ENCODE measurements at regions not wholly inside any gene's neighbourhood (a gene's known extent, or its start where the extent isn't known, plus 50 kb on each side); places are given as distances from the start of the nearest gene placed in this dataset.

DNA sequence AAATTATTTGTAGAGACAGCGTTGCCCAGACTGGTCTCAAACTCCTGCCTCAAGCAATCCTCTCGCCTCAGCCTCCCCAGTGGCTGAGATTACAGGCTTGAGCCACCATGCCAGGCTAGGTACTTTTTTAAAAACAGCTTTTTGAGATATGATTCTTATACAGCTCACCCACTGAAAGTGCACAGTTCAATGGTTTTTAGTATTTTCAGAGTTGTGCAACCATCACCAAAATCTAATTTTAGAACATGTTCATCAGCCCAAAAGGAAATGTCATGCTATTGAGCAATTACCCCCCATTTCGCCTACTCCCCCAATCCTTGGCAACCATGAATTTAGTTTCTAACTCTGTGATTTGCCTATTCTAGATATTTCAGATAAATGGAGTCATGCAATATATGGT lies 73.7 kb downstream of the EVX1 start:
- POLR2A ChIA-PET: no interaction called here
- no peaks in the 10 kb centered on the region for H3K27me3 Mint-ChIP-seq (ENCODE audit: low read depth)
- H3K27ac Mint-ChIP-seq: no peak overlapping the region
- ATAC-seq (no peak), DNase-seq (ENCODE audit: low spot score) (no peak)
- peaks cover 3% of the 10 kb centered on the region; the same call in 1 of the 2 replicates for H3K36me3 Mint-ChIP-seq
- peaks cover 25% of the 10 kb centered on the region for H3K4me1 Mint-ChIP-seq
- H3K4me3 Mint-ChIP-seq: no peak overlapping the region
- CTCF ChIA-PET: no interaction called here
- peaks cover 17% of the 10 kb centered on the region for H3K9me3 Mint-ChIP-seq
- no peak for TF ChIP-seq ELF4 (CRISPR knock-in tag; IDR thresholded peaks at IDR 0.05; ENCODE audit: low read depth)
- TF ChIP-seq KAT7 (CRISPR knock-in tag; IDR thresholded peaks at IDR 0.05; ENCODE audit: borderline replicate concordance): no peak
- TF ChIP-seq, protein P1, sequence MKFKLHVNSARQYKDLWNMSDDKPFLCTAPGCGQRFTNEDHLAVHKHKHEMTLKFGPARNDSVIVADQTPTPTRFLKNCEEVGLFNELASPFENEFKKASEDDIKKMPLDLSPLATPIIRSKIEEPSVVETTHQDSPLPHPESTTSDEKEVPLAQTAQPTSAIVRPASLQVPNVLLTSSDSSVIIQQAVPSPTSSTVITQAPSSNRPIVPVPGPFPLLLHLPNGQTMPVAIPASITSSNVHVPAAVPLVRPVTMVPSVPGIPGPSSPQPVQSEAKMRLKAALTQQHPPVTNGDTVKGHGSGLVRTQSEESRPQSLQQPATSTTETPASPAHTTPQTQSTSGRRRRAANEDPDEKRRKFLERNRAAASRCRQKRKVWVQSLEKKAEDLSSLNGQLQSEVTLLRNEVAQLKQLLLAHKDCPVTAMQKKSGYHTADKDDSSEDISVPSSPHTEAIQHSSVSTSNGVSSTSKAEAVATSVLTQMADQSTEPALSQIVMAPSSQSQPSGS (CRISPR knock-in tag; IDR thresholded peaks at IDR 0.05; ENCODE audit: borderline replicate concordance, low read depth): no peak
- no peak for TF ChIP-seq NFYB (CRISPR knock-in tag; conservative IDR thresholded peaks at IDR 0.05; ENCODE audit: low read depth)
- TF ChIP-seq, protein P2, sequence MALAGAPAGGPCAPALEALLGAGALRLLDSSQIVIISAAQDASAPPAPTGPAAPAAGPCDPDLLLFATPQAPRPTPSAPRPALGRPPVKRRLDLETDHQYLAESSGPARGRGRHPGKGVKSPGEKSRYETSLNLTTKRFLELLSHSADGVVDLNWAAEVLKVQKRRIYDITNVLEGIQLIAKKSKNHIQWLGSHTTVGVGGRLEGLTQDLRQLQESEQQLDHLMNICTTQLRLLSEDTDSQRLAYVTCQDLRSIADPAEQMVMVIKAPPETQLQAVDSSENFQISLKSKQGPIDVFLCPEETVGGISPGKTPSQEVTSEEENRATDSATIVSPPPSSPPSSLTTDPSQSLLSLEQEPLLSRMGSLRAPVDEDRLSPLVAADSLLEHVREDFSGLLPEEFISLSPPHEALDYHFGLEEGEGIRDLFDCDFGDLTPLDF (CRISPR knock-in tag; IDR thresholded peaks at IDR 0.05): no peak
- TF ChIP-seq, protein P3, sequence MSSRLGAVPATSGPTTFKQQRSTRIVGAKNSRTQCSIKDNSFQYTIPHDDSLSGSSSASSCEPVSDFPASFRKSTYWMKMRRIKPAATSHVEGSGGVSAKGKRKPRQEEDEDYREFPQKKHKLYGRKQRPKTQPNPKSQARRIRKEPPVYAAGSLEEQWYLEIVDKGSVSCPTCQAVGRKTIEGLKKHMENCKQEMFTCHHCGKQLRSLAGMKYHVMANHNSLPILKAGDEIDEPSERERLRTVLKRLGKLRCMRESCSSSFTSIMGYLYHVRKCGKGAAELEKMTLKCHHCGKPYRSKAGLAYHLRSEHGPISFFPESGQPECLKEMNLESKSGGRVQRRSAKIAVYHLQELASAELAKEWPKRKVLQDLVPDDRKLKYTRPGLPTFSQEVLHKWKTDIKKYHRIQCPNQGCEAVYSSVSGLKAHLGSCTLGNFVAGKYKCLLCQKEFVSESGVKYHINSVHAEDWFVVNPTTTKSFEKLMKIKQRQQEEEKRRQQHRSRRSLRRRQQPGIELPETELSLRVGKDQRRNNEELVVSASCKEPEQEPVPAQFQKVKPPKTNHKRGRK (CRISPR knock-in tag; IDR thresholded peaks at IDR 0.05; ENCODE audit: borderline replicate concordance): no peak
- TF ChIP-seq PRRX2 (CRISPR knock-in tag; IDR thresholded peaks at IDR 0.05): no peak
- TF ChIP-seq, protein P4, sequence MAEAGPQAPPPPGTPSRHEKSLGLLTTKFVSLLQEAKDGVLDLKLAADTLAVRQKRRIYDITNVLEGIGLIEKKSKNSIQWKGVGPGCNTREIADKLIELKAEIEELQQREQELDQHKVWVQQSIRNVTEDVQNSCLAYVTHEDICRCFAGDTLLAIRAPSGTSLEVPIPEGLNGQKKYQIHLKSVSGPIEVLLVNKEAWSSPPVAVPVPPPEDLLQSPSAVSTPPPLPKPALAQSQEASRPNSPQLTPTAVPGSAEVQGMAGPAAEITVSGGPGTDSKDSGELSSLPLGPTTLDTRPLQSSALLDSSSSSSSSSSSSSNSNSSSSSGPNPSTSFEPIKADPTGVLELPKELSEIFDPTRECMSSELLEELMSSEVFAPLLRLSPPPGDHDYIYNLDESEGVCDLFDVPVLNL (CRISPR knock-in tag; IDR thresholded peaks at IDR 0.05; ENCODE audit: borderline replicate concordance, low read depth): no peak
- no peak for TF ChIP-seq NR3C1 (CRISPR knock-in tag; conservative IDR thresholded peaks at IDR 0.05; ENCODE audit: low read depth)
- TF ChIP-seq NR2C2 (CRISPR knock-in tag; IDR thresholded peaks at IDR 0.05): no peak
- TF ChIP-seq, protein P5, sequence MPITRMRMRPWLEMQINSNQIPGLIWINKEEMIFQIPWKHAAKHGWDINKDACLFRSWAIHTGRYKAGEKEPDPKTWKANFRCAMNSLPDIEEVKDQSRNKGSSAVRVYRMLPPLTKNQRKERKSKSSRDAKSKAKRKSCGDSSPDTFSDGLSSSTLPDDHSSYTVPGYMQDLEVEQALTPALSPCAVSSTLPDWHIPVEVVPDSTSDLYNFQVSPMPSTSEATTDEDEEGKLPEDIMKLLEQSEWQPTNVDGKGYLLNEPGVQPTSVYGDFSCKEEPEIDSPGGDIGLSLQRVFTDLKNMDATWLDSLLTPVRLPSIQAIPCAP (CRISPR knock-in tag; IDR thresholded peaks at IDR 0.05): no peak
- no peak for TF ChIP-seq NFE2L1 (CRISPR knock-in tag; IDR thresholded peaks at IDR 0.05)
- TF ChIP-seq, protein P6, sequence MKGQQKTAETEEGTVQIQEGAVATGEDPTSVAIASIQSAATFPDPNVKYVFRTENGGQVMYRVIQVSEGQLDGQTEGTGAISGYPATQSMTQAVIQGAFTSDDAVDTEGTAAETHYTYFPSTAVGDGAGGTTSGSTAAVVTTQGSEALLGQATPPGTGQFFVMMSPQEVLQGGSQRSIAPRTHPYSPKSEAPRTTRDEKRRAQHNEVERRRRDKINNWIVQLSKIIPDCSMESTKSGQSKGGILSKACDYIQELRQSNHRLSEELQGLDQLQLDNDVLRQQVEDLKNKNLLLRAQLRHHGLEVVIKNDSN (CRISPR knock-in tag; IDR thresholded peaks at IDR 0.05): no peak

DNA sequence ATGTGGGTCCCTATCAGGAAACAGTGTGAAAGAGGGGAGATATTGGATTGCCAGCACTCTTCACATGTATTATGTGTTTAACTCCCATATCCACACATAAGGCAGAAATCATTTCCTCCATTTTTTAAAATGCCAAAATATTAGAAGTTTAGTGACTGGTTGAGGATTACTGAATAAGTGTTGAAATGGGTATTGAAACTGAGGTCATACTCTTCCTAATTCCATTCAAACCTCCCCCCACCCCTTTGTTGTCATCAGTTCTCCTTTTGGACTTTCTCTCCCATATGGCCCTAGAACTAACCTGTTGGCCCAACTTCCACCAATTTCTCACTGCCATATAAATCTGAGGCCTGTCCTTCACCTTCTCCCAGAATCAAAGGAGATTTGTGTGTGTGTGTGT lies 81.6 kb downstream of the EVX1 start:
- Mint-ChIP-seq H3K4me1 (no peaks in the 10 kb centered on the region), H3K9me3 (peaks cover 8% of the 10 kb centered on the region), H3K4me3 (no peak overlapping the region), H3K27ac (no peak overlapping the region), H3K27me3 (ENCODE audit: low read depth) (peaks cover 4% of the 10 kb centered on the region; the same call in 1 of the 2 replicates), H3K36me3 (no peaks in the 10 kb centered on the region)
- POLR2A ChIA-PET: no interaction called here
- ATAC-seq: no peak
- DNase-seq (ENCODE audit: low spot score): no peak
- CTCF ChIA-PET: no interaction called here
- TF ChIP-seq, protein P7, sequence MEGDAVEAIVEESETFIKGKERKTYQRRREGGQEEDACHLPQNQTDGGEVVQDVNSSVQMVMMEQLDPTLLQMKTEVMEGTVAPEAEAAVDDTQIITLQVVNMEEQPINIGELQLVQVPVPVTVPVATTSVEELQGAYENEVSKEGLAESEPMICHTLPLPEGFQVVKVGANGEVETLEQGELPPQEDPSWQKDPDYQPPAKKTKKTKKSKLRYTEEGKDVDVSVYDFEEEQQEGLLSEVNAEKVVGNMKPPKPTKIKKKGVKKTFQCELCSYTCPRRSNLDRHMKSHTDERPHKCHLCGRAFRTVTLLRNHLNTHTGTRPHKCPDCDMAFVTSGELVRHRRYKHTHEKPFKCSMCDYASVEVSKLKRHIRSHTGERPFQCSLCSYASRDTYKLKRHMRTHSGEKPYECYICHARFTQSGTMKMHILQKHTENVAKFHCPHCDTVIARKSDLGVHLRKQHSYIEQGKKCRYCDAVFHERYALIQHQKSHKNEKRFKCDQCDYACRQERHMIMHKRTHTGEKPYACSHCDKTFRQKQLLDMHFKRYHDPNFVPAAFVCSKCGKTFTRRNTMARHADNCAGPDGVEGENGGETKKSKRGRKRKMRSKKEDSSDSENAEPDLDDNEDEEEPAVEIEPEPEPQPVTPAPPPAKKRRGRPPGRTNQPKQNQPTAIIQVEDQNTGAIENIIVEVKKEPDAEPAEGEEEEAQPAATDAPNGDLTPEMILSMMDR (IDR thresholded peaks at IDR 0.05): no peak
- TF ChIP-seq, protein P8, sequence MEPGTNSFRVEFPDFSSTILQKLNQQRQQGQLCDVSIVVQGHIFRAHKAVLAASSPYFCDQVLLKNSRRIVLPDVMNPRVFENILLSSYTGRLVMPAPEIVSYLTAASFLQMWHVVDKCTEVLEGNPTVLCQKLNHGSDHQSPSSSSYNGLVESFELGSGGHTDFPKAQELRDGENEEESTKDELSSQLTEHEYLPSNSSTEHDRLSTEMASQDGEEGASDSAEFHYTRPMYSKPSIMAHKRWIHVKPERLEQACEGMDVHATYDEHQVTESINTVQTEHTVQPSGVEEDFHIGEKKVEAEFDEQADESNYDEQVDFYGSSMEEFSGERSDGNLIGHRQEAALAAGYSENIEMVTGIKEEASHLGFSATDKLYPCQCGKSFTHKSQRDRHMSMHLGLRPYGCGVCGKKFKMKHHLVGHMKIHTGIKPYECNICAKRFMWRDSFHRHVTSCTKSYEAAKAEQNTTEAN (CRISPR knock-in tag; IDR thresholded peaks at IDR 0.05): no peak
- no peak for TF ChIP-seq ZNF232 (CRISPR knock-in tag; IDR thresholded peaks at IDR 0.05)
- TF ChIP-seq RELA (CRISPR knock-in tag; IDR thresholded peaks at IDR 0.05; ENCODE audit: borderline replicate concordance): no peak
- no peak for TF ChIP-seq ZNF219 (CRISPR knock-in tag; IDR thresholded peaks at IDR 0.05; ENCODE audit: borderline replicate concordance)
- TF ChIP-seq GTF2I (CRISPR knock-in tag; conservative IDR thresholded peaks at IDR 0.05): no peak
- TF ChIP-seq ZNF138 (CRISPR knock-in tag; conservative IDR thresholded peaks at IDR 0.05): no peak
- no peak for TF ChIP-seq NR2C2 (CRISPR knock-in tag; IDR thresholded peaks at IDR 0.05)
- TF ChIP-seq GRHL2 (CRISPR knock-in tag; IDR thresholded peaks at IDR 0.05; ENCODE audit: insufficient replicate concordance, severe bottlenecking): no peak
- TF ChIP-seq, protein P9, sequence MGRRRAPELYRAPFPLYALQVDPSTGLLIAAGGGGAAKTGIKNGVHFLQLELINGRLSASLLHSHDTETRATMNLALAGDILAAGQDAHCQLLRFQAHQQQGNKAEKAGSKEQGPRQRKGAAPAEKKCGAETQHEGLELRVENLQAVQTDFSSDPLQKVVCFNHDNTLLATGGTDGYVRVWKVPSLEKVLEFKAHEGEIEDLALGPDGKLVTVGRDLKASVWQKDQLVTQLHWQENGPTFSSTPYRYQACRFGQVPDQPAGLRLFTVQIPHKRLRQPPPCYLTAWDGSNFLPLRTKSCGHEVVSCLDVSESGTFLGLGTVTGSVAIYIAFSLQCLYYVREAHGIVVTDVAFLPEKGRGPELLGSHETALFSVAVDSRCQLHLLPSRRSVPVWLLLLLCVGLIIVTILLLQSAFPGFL (CRISPR knock-in tag; IDR thresholded peaks at IDR 0.05; ENCODE audit: borderline replicate concordance): no peak
- TF ChIP-seq IRF2 (CRISPR knock-in tag; IDR thresholded peaks at IDR 0.05; ENCODE audit: borderline replicate concordance, low read depth): no peak
- TF ChIP-seq EMX1 (CRISPR knock-in tag; IDR thresholded peaks at IDR 0.05): no peak

All from WTC11 (cell line).